Keratinocyte (primary cell): ENCODE measurements at regions not wholly inside any gene's neighbourhood (a gene's known extent, or its start where the extent isn't known, plus 50 kb on each side); places are given as distances from the start of the nearest gene placed in this dataset.

Experiments
- CTCF ChIP-seq, 3 experiments: IDR thresholded peaks in 1 of 3; conservative IDR thresholded peaks in 1 of 3; optimal IDR thresholded peaks in 1 of 3; 2 replicates in 2 of 3; 3 replicates in 1 of 3; pipeline versions ENCODE3 to v1.5.1; 2011; ENCODE audit warnings: low read length in 3 of 3, mild to moderate bottlenecking in 3 of 3, moderate library complexity in 2 of 3, control low read depth in 1 of 3, inconsistent platforms in 1 of 3; ENCODE audit not compliant: insufficient read depth in 2 of 3; ENCODE audit errors: extremely low read depth in 1 of 3
- EZH2 ChIP-seq: IDR thresholded peaks from one replicate; pipeline ENCODE4 v1.6.1; 2012; ENCODE audit warnings: inconsistent platforms, mild to moderate bottlenecking, low read length, moderate library complexity

- TF ChIP-seq CTCF (optimal IDR thresholded peaks at IDR 0.05 in 1 of 3, IDR thresholded peaks at IDR 0.05 in 1 of 3, conservative IDR thresholded peaks at IDR 0.05 in 1 of 3; ENCODE audit: extremely low read depth in 1 of 3, insufficient read depth in 2 of 3, low read length in 3 of 3) (no peak), EZH2 (no peak)
Observed at GRCh38 chr3:177453451-177453844, 256.2 kb upstream of the TBL1XR1 start.
